ENCODE measurements at regions not wholly inside any gene's neighbourhood (a gene's known extent, or its start where the extent isn't known, plus 50 kb on each side); places are given as distances from the start of the nearest gene placed in this dataset.

GRCh38 chr3:83076041-83076440, 1314.6 kb upstream of the GBE1 start:
- no peak for DNase-seq

GRCh38 chr3:83074485-83074884, 1313.0 kb upstream of the GBE1 start:
- DNase-seq, result no peak

GRCh38 chr3:83065851-83066460, 1304.5 kb upstream of the GBE1 start:
- DNase-seq, result no peak

- DNase-seq, result no peak
These were observed 1302.0 kb upstream of the GBE1 start for GRCh38 chr3:83063446-83063845.

- no peak for DNase-seq
These were observed 1287.1 kb upstream of the GBE1 start for GRCh38 chr3:83048556-83048955.

GRCh38 chr3:83039422-83039821, 1278.0 kb upstream of the GBE1 start:
- DNase-seq, result no peak

GRCh38 chr3:83035704-83036010, 1274.2 kb upstream of the GBE1 start:
- no peak for DNase-seq

GRCh38 chr3:83034806-83035703, 1273.6 kb upstream of the GBE1 start:
- no peak for DNase-seq

GRCh38 chr3:83033133-83033532, 1271.7 kb upstream of the GBE1 start:
- DNase-seq, result no peak

- DNase-seq, result no peak
These were observed 1261.6 kb upstream of the GBE1 start for GRCh38 chr3:83023086-83023485.

GRCh38 chr3:83011481-83011880, 1250.0 kb upstream of the GBE1 start:
- peak in 2 of 3 experiments; percentile 53 to 86 for DNase-seq

GRCh38 chr3:83003917-83004316, 1242.5 kb upstream of the GBE1 start:
- peak in 1 of 3 experiments; percentile 14 for DNase-seq

GRCh38 chr3:83002869-83003445, 1241.5 kb upstream of the GBE1 start:
- DNase-seq, result peak in 2 of 3 experiments; percentile 3 to 64

- no peak for DNase-seq
These were observed 1238.3 kb upstream of the GBE1 start for GRCh38 chr3:82999777-83000176.

GRCh38 chr3:82978368-82978767, 1216.9 kb upstream of the GBE1 start:
- DNase-seq, result no peak

GRCh38 chr3:82977871-82978270, 1216.4 kb upstream of the GBE1 start:
- no peak for DNase-seq

- peak in 1 of 3 experiments; percentile 30 for DNase-seq
These were observed 1212.3 kb upstream of the GBE1 start for GRCh38 chr3:82973791-82974190.

GRCh38 chr3:82960379-82960778, 1198.9 kb upstream of the GBE1 start:
- DNase-seq, result no peak

- no peak for DNase-seq
These were observed 1196.3 kb upstream of the GBE1 start for GRCh38 chr3:82957696-82958095.

- DNase-seq, result no peak
These were observed 1195.6 kb upstream of the GBE1 start for GRCh38 chr3:82957079-82957478.

- DNase-seq, result no peak
These were observed 1193.0 kb upstream of the GBE1 start for GRCh38 chr3:82954486-82954885.

- no peak for DNase-seq
These were observed 1180.6 kb upstream of the GBE1 start for GRCh38 chr3:82942041-82942440.

- DNase-seq, result no peak
These were observed 1178.7 kb upstream of the GBE1 start for GRCh38 chr3:82940124-82940523.

- DNase-seq, result no peak
These were observed 1178.1 kb upstream of the GBE1 start for GRCh38 chr3:82939491-82940097.
